Activated CD8-positive, alpha-beta memory T cell treated with anti-CD3 and anti-CD28 coated beads for 4 hours (primary cell): ENCODE measurements at regions not wholly inside any gene's neighbourhood (a gene's known extent, or its start where the extent isn't known, plus 50 kb on each side); places are given as distances from the start of the nearest gene placed in this dataset.

Experiments
- DNase-seq, 2 donors: peaks; one replicate each; pipeline ENCODE4 v3.0.0-alpha.2; 2020; ENCODE audit warnings: low read depth in 2 of 2

DNA sequence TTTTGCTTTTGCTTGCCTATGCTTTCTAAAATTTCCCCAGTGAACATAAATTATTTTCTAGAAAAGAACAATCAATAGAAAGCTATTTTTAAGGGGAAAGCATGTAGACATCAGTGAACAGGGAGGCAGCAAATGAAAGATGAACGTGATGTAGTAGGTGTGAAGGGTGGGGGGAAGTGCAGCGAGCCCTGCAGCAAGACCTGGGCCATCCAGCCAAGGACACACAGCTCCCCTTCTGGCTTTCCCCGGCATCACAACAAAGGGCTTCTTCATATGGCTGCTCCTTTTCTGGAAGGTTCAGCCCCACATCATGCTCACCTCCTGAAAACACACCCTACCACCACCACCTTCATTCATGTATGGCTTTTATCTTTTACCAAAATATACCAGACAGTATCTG is 109.2 kb upstream of the ETS2 start:
- no peak for DNase-seq

DNA sequence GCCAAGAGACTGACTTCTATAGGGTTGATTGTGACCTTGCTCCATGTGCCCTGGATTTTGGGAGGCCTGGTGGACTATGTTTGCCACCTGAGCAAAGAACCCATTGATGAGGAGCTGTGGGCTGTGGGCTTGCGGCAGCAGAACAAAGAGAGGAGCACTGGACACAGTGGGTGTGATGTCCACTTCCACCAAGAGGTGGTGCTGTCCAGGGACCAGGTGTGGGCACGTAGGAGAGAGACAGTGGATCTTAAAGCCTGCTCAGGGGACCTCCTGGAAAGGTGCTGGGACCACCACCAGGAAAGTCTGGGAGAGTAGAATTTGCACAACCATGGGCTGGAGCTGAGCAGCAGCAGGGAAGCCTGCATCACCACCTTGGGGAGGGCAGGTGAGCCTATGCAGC is 106.7 kb upstream of the ETS2 start:
- no peak for DNase-seq

DNA sequence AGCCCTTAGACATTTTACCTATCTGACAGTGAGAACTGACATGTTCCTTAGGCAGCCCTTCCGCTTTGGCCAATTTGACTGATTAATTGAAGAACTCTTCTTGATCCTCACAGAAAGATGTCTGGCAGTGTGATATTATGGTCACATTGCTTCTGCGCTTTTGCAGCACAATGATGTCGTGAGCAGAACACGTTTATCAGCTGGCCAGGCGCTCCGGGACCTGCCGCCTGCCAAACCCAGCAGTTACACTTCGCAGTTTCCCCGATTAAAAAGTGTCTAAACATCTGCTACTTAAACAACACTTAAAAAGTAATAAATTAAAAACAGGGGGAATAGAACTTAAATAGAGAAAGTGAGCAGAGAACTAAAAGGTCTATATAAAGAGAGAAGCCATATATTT is 103.5 kb upstream of the ETS2 start:
- no peak for DNase-seq

DNA sequence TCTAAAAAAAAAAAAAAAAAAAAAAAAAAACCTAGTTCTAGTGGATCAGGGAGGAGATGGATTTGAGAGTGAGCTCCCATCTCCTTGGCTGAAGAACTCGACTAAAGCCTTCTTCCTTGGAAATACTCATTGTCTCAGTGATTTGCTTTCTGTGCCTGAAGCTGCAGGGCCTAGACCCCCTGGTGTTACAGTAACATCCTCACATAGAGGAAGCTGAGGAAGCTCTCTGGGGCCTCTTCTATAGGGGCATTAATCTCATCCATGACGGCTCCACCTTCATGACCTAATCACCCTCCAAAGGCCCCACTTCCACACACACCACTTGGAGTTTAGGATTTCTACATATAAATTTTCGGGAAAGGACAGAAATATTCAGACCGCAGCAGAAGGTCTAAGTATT is 95.9 kb upstream of the ETS2 start:
- no peak for DNase-seq

DNA sequence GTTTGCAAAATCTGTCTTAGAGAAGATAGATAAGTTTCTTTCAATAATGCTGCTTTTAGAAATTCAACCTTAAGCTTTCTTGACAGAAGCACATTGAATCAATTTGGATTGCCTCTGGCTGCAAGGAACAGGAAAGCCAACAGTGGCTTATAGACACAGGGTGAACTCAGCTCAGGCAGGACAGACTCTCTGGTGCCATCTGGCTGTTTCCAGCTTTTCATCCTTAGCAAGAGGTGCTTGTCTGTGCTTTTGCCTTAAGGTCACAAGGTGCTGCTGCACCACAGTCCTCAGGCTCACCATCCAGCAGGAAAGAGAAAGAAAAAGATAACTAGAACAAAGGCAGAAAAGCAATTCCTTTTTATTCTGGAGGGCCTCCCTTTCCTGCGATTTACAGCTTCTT is 93.7 kb upstream of the ETS2 start:
- no peak for DNase-seq

DNA sequence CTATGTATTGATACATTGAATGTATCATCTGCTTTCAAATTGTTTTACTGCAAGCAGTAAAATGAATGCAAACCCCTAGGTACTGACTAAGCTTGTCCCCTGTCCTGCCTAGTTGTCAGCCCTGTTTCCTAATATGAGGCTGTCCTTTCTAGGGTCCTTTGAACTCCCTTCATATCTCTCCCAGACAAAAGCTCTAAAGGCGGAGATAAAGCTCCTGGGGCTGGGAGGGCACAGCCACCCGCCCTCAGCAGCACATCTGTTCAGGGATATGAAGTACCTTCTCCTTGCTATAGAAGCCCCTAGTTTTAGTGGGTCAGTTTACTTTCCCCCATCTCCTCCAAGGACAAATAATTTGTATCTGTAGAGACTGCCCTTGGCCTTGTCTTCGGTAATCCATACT is 93.1 kb upstream of the ETS2 start:
- DNase-seq = no peak

DNA sequence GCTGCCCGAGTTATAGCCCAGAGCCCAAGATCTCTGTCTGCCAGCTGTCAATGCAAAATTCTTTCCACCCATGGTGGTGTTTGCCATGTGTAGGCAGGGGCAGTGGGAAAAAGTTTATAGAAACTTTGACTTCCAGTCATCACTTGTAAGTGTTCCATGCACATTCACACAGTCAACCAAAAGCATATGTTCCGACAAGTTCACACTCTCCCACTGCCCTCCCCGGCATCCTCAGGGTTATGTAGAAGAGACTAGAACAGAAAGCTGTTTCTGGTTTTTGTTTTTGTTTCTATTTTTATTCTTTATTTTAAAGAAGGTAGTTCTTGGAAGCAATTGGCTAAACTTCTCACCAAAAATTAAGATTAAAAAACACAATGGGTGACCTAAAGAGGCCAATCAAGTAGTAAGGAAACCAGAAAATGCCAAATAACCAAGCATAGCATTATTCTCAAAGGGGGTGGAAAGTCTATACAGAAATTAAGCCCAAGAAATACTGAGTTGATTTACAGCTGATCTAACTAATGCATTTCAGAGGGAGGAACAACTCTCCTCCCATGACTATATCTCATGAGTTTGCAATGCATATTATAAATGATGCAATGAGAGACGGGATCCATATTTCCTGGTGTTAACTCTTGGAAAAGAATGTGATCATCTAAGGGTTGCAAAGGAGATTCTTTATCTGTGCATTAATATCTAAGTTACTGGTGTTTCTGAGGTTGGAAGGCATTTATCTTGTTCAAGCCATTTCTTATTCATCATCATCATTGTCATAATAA is 91.5 kb upstream of the ETS2 start:
- DNase-seq = no peak

DNA sequence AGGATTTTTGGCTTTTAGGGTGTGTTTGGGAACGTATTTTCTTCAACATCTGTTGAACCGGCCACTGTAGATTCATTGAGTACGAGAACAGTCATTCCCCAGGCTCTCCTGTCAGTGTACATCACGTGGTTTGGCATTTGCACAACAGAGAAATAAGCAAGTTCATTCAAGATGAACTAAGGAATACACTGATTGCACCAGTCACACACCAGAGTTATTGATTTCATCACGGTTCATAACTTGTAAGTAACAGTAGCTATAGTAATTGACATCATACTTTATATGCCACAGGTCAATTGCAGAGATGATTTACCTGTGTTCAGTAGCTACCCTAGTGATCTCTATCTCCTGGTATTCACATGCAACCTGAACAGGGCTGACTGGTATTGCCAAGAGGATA is 90.7 kb upstream of the ETS2 start:
- DNase-seq = no peak

DNA sequence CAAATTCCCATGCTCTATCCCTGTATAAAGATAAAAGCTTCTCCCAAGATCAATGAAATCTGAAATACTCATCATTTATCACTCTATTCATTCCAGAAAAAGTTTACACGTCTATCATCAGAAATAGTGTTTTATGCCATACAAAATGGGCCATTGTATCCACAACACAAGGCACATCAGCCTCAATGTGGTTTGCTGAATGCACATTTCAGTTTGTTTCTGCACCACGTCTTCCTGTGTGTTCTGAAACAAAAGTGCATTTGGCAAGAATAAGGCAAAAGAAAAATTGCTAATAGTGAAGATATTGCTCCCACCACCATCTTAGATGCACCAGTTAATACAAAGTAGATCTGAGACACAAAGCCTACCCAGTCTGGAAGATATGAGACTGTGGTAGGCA is 89.6 kb upstream of the ETS2 start:
- no peak for DNase-seq

DNA sequence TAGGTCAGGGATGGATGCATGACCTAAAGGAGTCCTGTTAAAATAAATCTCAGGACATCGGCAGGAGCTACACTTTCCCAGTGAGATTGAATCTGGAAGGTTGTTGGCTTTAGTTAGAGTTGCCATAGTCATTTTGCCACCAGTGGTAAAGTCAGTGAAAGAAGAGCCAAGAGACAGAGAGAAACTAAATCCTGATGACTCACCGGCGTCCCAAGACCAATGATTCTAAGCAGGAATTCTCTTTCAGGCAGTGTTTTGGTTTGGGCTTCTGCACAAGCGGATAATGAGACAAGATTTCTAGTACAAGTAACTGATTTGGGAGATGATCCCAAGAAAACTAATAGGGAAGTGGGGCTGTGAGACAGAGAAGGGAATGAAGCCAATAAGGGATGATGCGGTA is 88.8 kb upstream of the ETS2 start:
- no peak for DNase-seq

DNA sequence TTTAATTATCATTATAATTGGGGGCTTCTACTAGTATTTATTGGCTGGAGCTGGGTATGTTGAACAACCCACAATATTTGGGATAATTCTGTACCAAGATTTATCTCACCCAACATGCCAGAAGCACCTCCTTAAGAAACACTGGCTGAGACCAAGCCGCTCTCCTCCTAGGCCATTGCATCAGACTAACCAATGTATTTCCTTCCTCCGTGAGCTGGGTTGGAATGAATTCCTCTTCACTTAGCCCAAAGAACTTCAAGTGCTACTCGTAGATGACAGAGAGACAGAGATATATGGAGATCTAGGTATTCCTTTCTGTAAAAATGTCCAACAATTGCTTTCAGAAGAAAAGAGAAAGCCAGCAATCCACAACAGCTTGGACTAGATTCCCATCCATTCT is 87.2 kb upstream of the ETS2 start:
- DNase-seq = no peak

DNA sequence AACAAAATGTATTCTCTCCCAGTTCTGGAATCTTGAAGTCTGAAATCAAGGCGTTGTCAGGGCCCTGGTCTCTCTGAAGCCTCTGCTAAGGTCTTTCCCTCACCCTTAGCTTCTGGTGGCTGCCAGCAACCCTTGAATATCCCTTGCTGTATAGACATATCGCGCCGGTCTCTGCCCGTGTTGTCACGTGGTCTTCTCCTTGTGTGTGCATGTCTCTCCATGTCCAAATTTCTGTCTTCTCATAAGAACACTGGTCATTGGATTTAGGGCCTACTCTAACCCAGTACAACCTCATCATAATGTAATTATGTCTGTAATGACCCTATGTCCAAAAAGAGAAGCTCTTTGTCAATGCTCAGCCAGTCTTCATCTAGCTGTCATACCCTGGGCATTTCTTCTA is 85.7 kb upstream of the ETS2 start:
- no peak for DNase-seq

DNA sequence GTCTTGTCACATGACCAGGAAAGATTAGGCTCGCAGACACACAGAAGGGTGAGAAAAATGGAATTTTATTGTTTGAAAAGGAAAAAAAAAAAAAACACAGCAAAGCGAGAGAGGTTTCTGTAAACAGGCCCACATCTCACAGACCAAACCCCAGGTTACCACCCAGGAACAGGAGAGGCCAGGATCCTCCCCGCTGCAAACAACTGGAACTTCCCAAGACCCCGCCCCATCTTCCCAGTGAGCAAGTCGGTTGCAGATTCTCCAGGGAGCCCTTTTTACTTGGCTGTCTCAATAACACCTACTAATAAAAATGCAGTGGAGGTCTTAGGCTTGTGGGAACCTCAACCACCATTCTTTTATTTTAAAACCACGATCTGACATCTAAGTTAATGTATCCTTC is 84.7 kb upstream of the ETS2 start:
- DNase-seq = no peak

DNA sequence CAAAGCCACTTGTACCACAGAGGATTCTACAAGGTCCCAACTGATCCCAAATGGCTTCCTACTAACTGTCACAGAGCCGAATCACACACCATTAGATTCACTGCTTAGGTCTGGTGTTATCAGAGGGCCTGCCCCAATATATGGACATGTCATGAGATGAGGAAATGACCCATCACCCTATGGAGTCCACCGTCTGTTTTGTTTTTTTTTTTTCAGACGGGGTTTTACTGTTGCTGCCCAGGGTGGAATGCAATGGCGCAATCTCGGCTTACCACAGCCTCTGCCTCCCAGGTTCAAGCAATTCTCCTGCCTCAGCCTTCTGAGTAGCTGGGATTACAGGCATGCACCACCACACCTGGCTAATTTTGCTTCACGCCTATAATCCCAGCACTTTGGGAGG is 83.8 kb upstream of the ETS2 start:
- DNase-seq = no peak

DNA sequence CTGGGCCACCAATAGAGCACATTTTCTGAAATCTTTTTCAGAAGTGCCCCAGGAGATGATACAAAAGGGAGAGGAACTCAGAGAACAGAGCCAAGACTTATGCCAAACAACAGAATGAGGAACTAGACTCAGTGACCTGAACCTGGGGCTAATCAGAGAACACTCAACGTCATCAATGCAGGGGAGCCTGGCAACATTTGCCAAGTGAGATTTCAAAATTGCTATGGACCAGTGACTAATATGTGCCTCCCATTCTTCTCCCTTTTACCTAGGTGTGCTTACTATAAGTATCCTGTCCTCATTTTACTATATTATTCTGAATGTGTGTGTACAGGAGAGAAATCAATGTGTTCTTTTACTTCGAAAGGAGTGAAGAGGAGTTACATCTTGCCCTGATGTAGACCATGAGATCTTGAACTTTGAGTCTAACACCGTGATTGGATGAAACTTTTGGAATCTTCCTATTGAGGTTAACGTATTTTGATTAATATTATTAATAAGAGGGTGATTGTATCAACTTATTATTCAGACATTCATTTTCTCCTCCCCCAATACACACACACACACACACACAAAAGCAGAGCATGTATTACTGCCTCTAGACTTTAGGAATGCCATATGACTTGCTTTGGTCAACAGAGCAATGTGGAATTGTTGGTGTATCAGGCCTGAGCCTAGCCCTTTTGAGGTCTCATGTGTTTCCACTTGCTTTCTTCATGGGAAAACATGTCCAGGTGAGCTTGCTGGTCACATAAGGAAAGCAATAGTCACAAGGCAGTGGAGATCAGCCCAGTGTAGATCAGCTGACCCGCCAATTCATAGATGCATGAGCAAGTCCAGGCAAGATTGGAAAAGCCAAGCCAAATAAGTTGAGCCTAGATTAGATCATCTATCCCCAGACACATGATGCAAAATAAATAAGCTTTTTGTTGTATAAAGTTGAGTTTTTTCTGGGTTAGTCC is 80.3 kb upstream of the ETS2 start:
- DNase-seq = no peak

DNA sequence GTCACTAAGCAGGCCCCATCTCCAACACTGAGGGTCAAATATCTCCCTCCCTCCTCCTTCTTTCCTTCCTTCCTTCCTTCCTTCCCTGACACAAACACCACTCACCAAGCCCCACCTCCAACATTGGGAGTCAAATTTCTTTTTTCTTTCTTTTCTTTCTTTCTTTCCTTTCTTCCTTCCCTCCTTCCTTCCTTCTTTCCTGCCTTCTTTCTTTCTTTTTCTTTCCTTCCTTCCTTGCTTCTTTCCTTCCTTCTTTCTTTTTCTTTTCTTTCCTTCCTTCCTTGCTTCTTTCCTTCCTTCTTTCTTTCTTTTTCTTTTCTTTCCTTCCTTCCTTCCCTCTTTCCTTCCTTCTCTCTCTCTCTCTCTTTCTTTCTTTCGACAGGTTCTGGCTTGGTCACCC is 79.2 kb upstream of the ETS2 start:
- DNase-seq = no peak

DNA sequence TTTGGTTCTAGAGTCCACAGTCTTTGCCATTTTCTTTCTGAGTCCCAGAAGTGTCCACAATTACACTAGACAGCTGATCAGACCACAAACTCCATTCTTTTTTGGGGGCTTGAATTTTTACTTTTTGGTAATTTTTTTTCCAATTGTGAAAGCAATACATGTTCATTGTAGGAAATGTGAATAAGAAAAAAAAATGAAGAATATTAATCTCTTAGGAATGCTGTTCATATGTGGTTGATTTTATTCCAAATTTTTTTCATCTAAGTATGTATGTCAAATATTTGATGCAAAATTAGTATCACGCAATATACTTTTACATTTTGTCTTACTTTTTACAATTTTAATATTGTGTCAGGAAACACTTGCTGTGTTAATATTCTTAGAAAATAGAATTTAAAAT is 76.4 kb upstream of the ETS2 start:
- DNase-seq = no peak

DNA sequence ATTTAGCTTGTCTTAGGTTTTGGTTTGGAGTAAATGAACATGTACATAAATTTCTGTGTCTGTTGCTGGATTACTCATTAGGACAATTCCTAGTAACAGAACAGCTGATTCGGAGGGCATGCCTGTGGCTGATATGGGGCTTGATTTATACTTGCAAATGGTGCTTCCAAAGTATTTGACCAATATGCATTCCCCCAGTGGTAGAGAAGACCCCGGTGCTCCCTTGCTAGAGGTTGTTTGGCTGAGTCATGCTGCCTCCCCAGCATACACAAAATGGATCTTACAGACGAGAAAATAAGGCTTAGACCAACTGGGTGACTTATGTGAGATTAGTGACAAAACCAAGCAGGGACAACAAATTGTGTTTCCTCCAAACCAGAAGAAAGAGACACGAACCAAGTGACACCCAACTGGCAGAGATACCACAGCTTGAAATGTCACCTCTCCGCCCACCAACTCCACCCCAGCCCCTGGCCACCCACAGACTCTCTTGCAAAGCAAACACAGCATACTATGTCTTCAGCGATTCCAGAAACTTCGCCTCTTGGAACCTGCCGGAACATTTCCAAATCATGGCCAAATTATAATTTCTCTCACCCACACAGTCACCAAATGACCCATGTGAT is 75.9 kb upstream of the ETS2 start:
- DNase-seq = no peak

DNA sequence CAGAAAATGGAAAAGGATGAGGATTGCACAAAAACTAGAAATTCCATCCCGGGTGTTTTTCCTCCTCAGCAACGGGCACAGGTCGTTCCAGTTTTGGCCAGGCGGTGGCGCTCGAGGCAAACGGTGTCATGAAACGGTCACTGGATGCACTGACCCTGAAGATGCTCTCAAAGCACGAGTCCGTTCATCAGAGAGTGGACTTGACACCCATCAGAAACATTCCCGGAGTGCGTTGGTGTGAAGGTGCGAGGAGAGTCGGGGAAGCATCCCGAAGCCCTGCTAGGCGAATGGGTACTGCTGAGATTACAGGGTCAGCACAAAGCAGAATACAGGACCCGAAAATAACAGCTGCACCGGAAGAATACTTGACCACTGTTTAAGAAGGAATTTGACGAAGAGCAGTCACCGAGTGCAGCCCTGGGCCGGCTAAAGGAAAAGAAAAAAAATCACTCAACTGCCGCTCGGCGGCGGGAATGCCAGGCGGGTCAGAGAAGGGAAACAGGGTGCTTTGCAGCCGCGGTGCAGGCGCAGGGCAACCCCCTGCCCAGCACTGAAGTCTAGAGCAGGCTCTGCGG is 71.7 kb upstream of the ETS2 start:
- DNase-seq = peak; percentile 31 to 39

DNA sequence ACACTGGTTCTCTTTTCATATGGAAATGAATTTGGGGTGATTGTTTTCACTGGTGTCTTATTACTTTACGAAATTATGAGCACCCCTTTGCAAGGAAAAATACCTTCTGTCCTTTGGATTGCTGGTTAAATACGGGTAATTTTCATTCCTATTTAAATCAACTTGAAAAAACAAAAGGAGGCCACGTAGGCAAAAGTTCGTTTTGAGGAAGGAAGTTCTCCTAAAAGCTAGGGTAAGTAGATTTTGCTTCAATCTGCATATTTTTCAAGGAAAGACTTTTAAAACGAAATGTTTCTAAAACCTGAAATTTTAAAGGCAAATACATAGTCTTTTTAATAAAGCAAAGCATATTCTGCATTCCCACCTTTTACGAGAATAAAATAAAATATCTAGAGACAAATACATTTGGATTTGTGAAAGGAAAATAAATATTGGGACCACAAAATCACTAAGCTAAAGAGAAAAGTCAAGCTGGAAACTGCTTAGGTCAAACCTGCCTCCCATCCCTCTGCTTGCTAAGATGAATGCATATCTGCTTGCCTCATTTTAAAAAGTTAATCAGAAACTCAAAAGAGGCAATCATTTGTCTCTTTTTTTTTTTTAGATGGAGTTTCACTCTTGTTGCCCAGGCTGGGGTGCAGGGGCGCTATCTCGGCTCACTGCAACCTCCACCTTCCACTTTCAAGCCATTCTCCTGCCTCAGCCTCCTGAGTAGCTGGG is 70.9 kb upstream of the ETS2 start:
- no peak for DNase-seq

DNA sequence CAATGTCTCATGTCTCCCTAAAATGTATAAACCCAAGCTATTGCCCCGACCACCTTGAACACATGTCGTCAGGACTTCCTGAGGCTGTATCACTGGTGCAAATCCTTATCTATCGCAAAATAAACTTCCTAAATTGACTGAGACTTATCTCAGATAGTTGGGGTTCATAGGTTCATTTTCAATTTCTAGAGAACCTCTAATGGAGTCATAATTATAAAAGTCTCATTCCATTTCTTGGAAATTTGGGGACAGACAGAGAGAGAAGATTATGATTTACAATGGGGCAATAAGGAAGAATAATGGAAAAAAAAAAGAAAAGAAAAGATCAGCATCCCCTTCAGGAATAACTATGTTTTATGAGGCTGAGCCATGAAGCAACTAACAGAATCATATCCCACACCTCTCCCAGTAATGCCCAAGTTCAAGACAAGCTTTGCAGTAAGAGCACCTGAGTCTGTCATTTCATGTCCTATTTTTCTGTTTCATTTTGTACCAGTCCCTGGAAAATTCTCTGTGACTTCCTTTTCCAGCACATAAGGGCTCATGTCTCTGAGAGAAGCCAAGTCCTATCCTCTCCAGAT is 70.0 kb upstream of the ETS2 start:
- DNase-seq = no peak
